Cardiac fibroblast (primary cell): ENCODE measurements at regions not wholly inside any gene's neighbourhood (a gene's known extent, or its start where the extent isn't known, plus 50 kb on each side); places are given as distances from the start of the nearest gene placed in this dataset.
A peak's percentile ranks its signal among the peaks of the same experiment; 100 is the strongest.

Experiments used
- DNase-seq, 2 donors: peaks; one replicate each; pipeline versions ENCODE4 v3.0.0 to v3.0.0-alpha.2; 2010; ENCODE audit warnings: low read depth in 2 of 2
- H3K4me3 ChIP-seq, 2 donors: replicated peaks in 1 of 2; 1 replicate in 1 of 2; 2 replicates in 1 of 2; pipeline ENCODE4 v1.5.1; 2011; ENCODE audit warnings: low read depth in 2 of 2, low read length in 2 of 2, mild to moderate bottlenecking in 2 of 2, moderate library complexity in 1 of 2
- TF ChIP-seq, protein P1 (sequence below): IDR thresholded peaks from one replicate; pipeline ENCODE4 v1.5.1; 2011; ENCODE audit warnings: low read depth, mild to moderate bottlenecking, low read length, inconsistent platforms

DNA sequence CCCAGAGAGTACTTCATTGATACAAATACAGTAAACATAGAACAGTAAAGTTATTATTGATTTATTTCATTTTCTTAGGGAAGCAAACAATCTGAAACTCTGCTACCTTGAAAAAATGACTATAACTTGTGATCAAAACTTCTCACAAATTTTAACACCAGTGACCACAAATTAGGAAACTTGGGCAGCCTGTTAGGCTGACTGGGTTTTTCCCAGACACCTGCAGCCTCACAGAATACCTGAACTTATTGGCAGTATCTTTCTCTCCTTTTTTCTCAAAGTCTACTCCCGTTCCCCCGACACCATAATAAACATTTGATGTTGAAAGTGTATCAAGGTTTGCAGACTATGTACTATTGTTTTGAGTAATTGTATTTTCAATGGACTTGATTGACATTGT lies 360.5 kb downstream of the LMO7 start:
- H3K4me3 ChIP-seq: no peak overlapping the region
- DNase-seq: no peak
- TF ChIP-seq, protein P1, sequence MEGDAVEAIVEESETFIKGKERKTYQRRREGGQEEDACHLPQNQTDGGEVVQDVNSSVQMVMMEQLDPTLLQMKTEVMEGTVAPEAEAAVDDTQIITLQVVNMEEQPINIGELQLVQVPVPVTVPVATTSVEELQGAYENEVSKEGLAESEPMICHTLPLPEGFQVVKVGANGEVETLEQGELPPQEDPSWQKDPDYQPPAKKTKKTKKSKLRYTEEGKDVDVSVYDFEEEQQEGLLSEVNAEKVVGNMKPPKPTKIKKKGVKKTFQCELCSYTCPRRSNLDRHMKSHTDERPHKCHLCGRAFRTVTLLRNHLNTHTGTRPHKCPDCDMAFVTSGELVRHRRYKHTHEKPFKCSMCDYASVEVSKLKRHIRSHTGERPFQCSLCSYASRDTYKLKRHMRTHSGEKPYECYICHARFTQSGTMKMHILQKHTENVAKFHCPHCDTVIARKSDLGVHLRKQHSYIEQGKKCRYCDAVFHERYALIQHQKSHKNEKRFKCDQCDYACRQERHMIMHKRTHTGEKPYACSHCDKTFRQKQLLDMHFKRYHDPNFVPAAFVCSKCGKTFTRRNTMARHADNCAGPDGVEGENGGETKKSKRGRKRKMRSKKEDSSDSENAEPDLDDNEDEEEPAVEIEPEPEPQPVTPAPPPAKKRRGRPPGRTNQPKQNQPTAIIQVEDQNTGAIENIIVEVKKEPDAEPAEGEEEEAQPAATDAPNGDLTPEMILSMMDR: no peak

DNA sequence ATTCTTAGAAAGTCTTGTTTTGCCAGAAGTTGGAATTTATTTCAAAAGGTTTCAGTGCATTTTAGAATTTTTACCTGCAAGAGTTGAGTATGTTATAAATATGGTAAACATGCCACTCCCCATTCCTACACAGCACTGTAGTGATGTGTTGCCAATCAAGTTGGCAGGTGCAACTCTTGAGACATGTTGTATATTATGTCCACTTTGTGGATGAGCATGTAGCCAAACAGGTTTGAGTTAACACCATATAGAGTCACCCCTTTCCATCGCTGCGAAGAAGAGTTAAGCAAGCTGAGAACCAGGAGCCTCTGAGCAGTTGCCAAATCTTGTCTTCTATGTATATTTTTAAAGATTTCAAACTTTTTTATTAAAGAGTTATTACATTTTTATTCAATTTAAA lies 359.8 kb downstream of the LMO7 start:
- TF ChIP-seq, protein P1: no peak
- no peak for DNase-seq
- H3K4me3 ChIP-seq: no peak overlapping the region

DNA sequence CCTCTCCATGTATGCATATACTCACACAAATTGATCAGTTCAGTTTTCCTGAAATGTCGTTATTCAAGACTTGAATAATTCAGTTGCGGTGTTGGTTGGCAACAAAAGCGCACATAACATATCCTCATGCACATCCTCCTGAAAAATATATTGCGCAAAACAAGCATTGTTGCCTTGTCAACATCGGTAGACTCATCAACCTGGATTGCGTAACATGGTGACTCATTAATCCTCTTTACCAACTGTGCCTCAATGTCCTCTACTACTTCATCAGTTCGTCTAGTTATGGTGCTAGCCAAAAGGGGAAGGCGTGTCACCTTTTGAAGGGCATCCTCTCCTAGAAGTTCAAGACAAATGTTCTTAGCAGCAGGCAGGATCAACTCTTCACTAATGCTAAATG lies 357.7 kb downstream of the LMO7 start:
- DNase-seq: peak in 1 of 2 donors; percentile 47
- H3K4me3 ChIP-seq: no peak overlapping the region
- TF ChIP-seq, protein P1: no peak

GRCh38 chr13:75993241-75993640 lies 357.1 kb downstream of the LMO7 start:
- TF ChIP-seq, protein P1: no peak
- no peak for DNase-seq
- no peak overlapping the region for H3K4me3 ChIP-seq

- H3K4me3 ChIP-seq: no peak overlapping the region
- TF ChIP-seq, protein P1: no peak
- DNase-seq: no peak
Observed at GRCh38 chr13:75986818-75987217, 350.7 kb downstream of the LMO7 start.

DNA sequence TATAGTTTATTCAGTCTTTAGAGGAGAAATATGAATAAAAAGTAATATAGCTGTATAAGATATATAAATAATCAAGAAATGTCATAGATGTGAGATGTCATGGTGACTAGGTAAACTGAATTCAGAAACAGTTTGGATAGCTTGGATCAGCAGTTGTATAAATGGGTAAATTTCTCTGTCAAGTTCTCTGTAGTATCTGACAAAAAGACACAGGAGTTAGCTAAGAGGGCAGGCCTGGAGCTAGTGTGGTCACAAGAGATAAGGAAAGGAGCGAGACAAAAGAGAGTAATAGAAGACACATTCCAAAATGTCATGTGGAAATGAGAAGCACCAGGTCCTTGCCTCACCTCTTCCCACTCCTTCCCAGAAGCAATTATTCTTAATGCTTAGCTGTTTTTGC lies 349.0 kb downstream of the LMO7 start:
- H3K4me3 ChIP-seq: no peak overlapping the region
- TF ChIP-seq, protein P1: no peak
- peak in 1 of 2 donors; percentile 14 for DNase-seq

GRCh38 chr13:75978818-75979217 lies 342.7 kb downstream of the LMO7 start:
- no peak for DNase-seq
- TF ChIP-seq, protein P1: no peak

More at GRCh38 chr13:75978818-75979217, 342.7 kb downstream of the LMO7 start:
- no peak overlapping the region for H3K4me3 ChIP-seq
